Adipocyte (in vitro differentiated cells): ENCODE measurements at regions not wholly inside any gene's neighbourhood (a gene's known extent, or its start where the extent isn't known, plus 50 kb on each side); places are given as distances from the start of the nearest gene placed in this dataset.

Source experiments
- DNase-seq: peaks from one replicate; pipeline ENCODE4 v3.0.0-alpha.2; 2015; ENCODE audit warnings: low read depth
- H3K27me3 ChIP-seq: replicated peaks from 2 replicates; pipeline ENCODE4 v1.7.0; 2013; ENCODE audit warnings: mild to moderate bottlenecking, low read length, moderate library complexity; ENCODE audit not compliant: control insufficient read depth, insufficient read depth
- H3K36me3 ChIP-seq: 2 replicates; pipeline ENCODE4 v1.7.0; 2013; ENCODE audit warnings: low read length, mild to moderate bottlenecking, moderate library complexity; ENCODE audit not compliant: control insufficient read depth, insufficient read depth, severe bottlenecking
- H3K4me1 ChIP-seq: 2 replicates; pipeline ENCODE4 v1.7.0; 2013; ENCODE audit warnings: mild to moderate bottlenecking, low read length, moderate library complexity; ENCODE audit not compliant: control insufficient read depth, insufficient read depth
- H3K4me3 ChIP-seq: 2 replicates; pipeline ENCODE4 v1.7.0; 2013; ENCODE audit warnings: mild to moderate bottlenecking, low read length, moderate library complexity
- H3K9ac ChIP-seq: 2 replicates; pipeline ENCODE4 v1.7.0; 2013; ENCODE audit warnings: mild to moderate bottlenecking, low read length, moderate library complexity
- H3K9me3 ChIP-seq: 2 replicates; pipeline ENCODE4 v1.7.0; 2013; ENCODE audit warnings: mild to moderate bottlenecking, low read length, moderate library complexity; ENCODE audit not compliant: control insufficient read depth

DNA sequence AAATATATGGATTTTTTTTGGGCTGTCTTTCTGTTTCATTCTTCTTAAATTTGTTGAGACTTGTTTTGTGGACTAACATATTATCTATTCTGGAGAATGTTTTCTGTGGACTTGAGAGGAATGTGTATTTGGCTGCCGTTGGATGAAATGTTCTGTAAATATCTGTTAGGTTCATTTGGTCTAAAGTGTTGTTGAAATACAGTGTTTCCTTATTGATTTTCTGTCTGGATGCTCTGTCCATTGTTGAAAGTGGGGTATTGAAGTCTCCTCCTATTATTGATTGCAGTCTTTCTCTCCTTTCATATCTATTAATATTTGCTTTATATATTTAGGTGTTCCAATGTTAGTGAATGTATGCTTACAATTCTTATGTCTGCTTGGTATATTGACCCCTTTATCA is 431.8 kb downstream of the RAPGEF2 start:
- peaks cover 3% of the 10 kb centered on the region for H3K27me3 ChIP-seq
- H3K36me3 ChIP-seq, result no peaks in the 10 kb centered on the region
- H3K4me3 ChIP-seq, result no peak overlapping the region
- peaks cover 21% of the 10 kb centered on the region for H3K9me3 ChIP-seq
- H3K9ac ChIP-seq, result no peak overlapping the region
- DNase-seq, result no peak
- peaks cover 2% of the 10 kb centered on the region for H3K4me1 ChIP-seq

DNA sequence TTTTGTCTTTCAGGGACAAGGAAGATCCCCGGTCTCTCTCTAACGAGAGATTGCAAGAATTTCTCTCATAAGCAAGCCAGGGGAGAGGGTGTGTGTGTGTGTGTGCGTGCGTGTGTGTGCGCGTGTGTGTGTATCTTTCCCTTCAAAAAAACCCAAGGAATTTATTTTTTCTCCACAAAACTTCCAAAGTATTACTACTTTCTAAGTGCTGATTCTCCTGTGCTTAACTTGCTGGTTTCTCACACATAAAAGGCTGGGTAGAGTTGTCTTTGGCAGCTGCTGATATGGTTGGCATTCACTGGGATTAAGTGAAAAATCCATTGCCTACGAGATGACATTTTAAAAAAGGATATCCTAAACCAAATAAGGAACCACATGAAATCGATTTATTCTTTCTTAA is 435.7 kb downstream of the RAPGEF2 start:
- Histone ChIP-seq H3K4me3 (no peak overlapping the region), H3K9ac (no peak overlapping the region), H3K9me3 (peaks cover 21% of the 10 kb centered on the region), H3K27me3 (peaks cover 3% of the 10 kb centered on the region), H3K36me3 (no peaks in the 10 kb centered on the region), H3K4me1 (peaks cover 8% of the 10 kb centered on the region)
- no peak for DNase-seq

DNA sequence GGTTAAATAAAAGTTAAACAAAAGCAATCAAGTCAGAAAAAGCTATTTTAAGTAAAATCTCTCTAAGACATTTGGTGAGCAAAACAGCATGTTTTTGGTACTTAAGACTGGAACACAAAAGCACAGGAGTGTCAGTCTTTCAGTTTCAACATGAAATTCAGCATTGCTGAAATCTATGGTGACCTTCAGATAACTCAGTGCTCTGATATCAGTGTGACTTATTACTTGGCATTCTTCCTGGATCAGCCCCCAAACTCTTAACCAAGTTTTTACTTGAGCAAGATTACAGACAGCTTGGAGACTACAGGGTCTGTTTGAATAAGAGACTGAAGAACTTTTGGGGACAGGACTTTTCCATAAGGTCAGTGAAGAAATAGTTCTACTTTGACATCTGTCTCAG is 437.2 kb downstream of the RAPGEF2 start:
- H3K9me3 ChIP-seq, result peaks cover 16% of the 10 kb centered on the region
- DNase-seq, result no peak
- no peak overlapping the region for H3K9ac ChIP-seq
- no peaks in the 10 kb centered on the region for H3K36me3 ChIP-seq
- H3K27me3 ChIP-seq, result peaks cover 3% of the 10 kb centered on the region
- no peak overlapping the region for H3K4me3 ChIP-seq
- peaks cover 8% of the 10 kb centered on the region for H3K4me1 ChIP-seq

- no peaks in the 10 kb centered on the region for H3K36me3 ChIP-seq
- H3K27me3 ChIP-seq, result peaks cover 3% of the 10 kb centered on the region
- no peak overlapping the region for H3K4me3 ChIP-seq
- no peak overlapping the region for H3K9ac ChIP-seq
- H3K4me1 ChIP-seq, result peaks cover 8% of the 10 kb centered on the region
- no peak for DNase-seq
- H3K9me3 ChIP-seq, result peaks cover 11% of the 10 kb centered on the region
Measured at GRCh38 chr4:159540501-159540900, 437.6 kb downstream of the RAPGEF2 start.

DNA sequence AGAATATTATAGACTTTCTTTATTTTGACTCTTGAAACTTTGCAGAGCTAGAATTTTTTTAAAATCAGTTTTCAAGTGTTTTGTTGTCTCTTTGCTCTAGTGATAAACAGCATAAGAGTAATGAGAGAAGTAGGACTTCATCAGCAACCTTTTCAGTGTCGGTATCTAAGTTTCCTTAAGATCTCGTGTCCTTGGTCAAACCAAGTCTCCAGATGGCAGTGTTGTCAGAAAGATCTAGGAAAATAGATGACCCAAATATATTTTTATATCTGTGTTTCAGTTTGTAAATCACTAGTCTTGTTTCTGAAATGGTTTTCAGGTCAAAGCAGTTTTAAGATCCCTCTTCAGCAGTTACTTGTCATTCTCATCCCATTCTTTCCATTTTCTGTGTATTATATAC is 438.3 kb downstream of the RAPGEF2 start:
- no peak for DNase-seq
- peaks cover 3% of the 10 kb centered on the region for H3K27me3 ChIP-seq
- peaks cover 5% of the 10 kb centered on the region for H3K9me3 ChIP-seq
- H3K9ac ChIP-seq, result no peak overlapping the region
- H3K4me3 ChIP-seq, result no peak overlapping the region
- peaks cover 8% of the 10 kb centered on the region for H3K4me1 ChIP-seq
- no peaks in the 10 kb centered on the region for H3K36me3 ChIP-seq

DNA sequence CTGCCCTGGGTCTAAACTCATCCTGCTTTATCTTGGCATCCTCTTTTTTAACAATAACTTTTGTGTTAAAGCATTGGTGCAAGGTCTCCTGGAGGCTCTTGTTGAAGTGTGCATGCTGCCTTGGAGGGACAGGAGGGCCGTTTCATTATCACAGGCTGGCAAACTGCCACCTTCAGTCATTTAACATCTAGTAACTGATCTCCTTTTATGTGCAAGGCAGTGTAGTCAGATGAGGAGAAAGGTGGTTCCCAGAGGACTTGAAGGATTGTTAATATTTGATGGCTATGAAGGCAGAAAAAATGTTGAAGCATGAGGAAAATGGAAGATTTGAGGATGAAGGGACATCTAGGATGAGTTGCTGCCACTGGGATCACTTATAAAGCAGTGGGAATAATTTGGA is 439.4 kb downstream of the RAPGEF2 start:
- H3K4me3 ChIP-seq, result no peak overlapping the region
- no peak for DNase-seq
- no peak overlapping the region for H3K9ac ChIP-seq
- H3K4me1 ChIP-seq, result peaks cover 8% of the 10 kb centered on the region
- no peaks in the 10 kb centered on the region for H3K9me3 ChIP-seq
- no peaks in the 10 kb centered on the region for H3K36me3 ChIP-seq
- H3K27me3 ChIP-seq, result peaks cover 3% of the 10 kb centered on the region

GRCh38 chr4:159543831-159544230 is 441.0 kb downstream of the RAPGEF2 start:
- Histone ChIP-seq H3K4me3 (no peak overlapping the region), H3K4me1 (peaks cover 16% of the 10 kb centered on the region), H3K9me3 (no peaks in the 10 kb centered on the region), H3K36me3 (no peaks in the 10 kb centered on the region), H3K9ac (no peak overlapping the region), H3K27me3 (no peaks in the 10 kb centered on the region)
- no peak for DNase-seq

DNA sequence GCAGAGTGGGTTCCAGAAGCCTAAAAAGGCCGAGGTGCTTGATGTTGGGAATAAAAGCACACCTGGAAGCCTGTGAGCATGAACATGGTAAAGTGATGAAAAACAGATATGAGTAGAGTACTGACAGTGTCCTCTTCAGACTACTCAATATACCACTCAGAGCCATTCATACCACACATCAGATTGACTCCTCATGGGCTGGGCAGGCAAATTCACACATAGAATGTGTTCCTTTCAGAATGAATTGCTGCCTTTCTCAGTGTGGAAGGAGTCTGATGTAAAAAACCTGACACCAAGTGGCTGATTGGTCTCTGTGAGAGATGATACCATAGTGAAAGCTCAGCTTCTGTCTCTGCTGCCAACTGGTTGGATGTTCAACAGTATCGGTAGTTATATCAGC is 442.7 kb downstream of the RAPGEF2 start:
- peaks cover 8% of the 10 kb centered on the region for H3K4me1 ChIP-seq
- H3K27me3 ChIP-seq, result no peaks in the 10 kb centered on the region
- H3K9ac ChIP-seq, result no peak overlapping the region
- no peaks in the 10 kb centered on the region for H3K36me3 ChIP-seq
- H3K9me3 ChIP-seq, result no peaks in the 10 kb centered on the region
- DNase-seq, result no peak
- H3K4me3 ChIP-seq, result no peak overlapping the region

DNA sequence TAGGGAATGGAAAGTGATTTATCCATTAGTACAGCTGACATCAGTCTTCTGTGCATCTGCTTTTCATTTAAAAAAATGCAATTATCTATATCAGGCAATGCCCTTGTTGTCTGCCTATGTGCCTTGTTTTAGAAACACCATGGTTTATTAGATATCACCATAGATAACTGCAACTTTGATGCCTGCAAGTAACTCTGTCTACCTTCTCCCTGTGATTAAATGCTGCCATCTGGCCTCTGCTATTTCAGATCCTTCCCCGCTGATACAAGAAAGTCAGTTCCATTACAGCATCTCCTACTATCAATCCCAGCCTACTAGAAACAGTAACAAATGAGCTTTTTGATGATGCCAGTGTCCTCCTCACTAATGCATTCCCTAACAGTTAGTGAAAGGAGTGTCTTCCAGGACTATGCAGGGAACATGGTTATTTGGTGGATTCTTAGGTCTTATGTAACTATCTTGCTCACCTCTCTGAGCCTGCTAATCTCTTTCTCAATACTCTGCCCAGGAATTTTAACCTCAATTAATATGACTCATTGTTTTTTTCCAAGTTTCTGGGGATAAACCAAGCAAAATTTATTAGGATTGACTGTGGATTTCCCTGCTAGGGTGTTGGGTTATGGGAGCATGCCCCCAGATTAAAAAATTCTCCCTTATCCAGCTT is 444.9 kb downstream of the RAPGEF2 start:
- Histone ChIP-seq H3K4me3 (no peak overlapping the region), H3K36me3 (no peaks in the 10 kb centered on the region), H3K9me3 (no peaks in the 10 kb centered on the region), H3K4me1 (peaks cover 23% of the 10 kb centered on the region), H3K9ac (no peak overlapping the region), H3K27me3 (no peaks in the 10 kb centered on the region)
- DNase-seq, result no peak

DNA sequence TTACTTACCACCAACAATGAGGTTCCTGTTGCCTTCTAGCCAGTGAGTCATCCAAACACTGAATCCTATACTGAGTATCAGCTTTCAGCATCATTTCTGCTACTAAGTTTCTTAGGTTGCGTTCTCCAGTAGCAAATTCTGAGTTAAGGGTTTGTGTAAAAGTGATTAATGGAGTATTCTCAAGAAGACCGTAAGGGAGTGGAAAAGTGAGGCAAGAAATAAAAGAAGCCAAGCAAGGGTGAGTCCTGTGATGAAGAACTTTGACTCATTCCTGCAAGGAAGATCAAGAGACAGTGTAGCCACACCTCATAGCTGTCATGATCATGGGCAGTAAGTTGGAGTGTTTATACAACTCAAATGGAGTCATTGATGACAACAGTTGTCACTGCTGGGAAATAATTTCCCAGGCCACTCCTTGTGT is 446.2 kb downstream of the RAPGEF2 start:
- no peaks in the 10 kb centered on the region for H3K27me3 ChIP-seq
- no peaks in the 10 kb centered on the region for H3K9me3 ChIP-seq
- no peaks in the 10 kb centered on the region for H3K36me3 ChIP-seq
- H3K4me1 ChIP-seq, result peaks cover 23% of the 10 kb centered on the region
- no peak overlapping the region for H3K9ac ChIP-seq
- DNase-seq, result no peak
- H3K4me3 ChIP-seq, result no peak overlapping the region

DNA sequence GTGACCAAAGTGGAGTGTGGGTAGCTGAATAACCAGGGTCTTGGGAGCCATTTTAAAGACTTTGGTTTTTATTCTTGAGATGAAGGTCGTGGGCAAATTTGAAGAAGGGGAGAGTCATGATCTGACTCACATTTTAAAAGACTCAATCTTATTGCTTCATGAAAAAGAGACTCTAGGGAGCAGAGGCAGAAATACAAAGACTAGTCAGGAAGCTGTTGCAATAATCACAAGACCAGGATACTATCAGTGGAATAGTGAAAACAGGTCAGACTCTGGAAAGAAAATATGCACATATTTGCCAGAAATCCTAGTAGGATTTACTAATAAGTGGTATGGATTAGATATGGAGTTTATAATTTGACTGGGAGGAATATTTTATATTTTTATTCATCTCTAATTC is 448.4 kb downstream of the RAPGEF2 start:
- H3K9me3 ChIP-seq, result no peaks in the 10 kb centered on the region
- DNase-seq, result no peak

More for the DNA sequence above, 448.4 kb downstream of the RAPGEF2 start:
- Histone ChIP-seq H3K27me3 (no peaks in the 10 kb centered on the region), H3K9ac (no peak overlapping the region), H3K36me3 (no peaks in the 10 kb centered on the region), H3K4me1 (peaks cover 23% of the 10 kb centered on the region), H3K4me3 (peak overlapping the region; percentile 18)
